ENCODE measurements at regions not wholly inside any gene's neighbourhood (a gene's known extent, or its start where the extent isn't known, plus 50 kb on each side); places are given as distances from the start of the nearest gene placed in this dataset.

- TF ChIP-seq CTCF (conservative IDR thresholded peaks at IDR 0.05; ENCODE audit: low read depth): no peak
- CTCF ChIA-PET: no interaction called here
- H3K27ac ChIP-seq: no peak overlapping the region
- POLR2A ChIA-PET (ENCODE audit: low non-redundant PET): no interaction called here
- no peak for DNase-seq (ENCODE audit: low spot score)
These were observed 232.9 kb upstream of the ANKRD50 start for GRCh38 chr4:124945422-124945821.

- TF ChIP-seq CTCF (conservative IDR thresholded peaks at IDR 0.05; ENCODE audit: low read depth): no peak
- DNase-seq (ENCODE audit: low spot score): no peak
- H3K27ac ChIP-seq: peak overlapping the region; percentile 72
- CTCF ChIA-PET: interaction anchor here (0.6 to 0.8 kb wide), 3 partner anchors 27 to 288 kb away, joined by 3 read pairs; no protein-coding TSS in a partner anchor
- POLR2A ChIA-PET (ENCODE audit: low non-redundant PET): no interaction called here
These were observed 231.4 kb upstream of the ANKRD50 start for GRCh38 chr4:124943938-124944337.

GRCh38 chr4:124943145-124943889, 230.8 kb upstream of the ANKRD50 start:
- H3K27ac ChIP-seq: peak overlapping the region; percentile 72
- DNase-seq (ENCODE audit: low spot score): peak; percentile 51
- ChIA-PET POLR2A (ENCODE audit: low non-redundant PET) (no interaction called here), CTCF (no interaction called here)
- TF ChIP-seq CTCF (conservative IDR thresholded peaks at IDR 0.05; ENCODE audit: low read depth): no peak

DNA sequence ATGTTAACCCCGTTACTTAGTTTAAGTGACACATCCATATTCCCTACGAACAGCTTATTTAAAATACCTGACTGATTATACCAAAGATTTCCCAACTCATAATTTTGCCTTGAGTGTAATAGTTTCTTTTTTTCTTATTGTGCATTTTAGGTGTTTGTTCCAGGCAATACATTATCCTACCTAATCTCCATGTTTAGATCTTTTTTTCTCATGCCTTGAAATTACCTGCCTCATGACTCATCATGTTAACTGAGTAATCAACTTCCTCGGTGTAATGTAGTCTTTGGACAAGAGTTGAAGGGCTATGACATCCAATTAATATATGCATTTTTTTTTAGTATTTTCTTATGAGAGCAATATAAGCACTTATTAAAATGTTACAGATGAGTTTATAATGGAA, 228.7 kb upstream of the ANKRD50 start:
- peak; percentile 48 for DNase-seq (ENCODE audit: low spot score)
- ChIA-PET CTCF (interaction anchor here (0.6 to 0.7 kb wide), 3 partner anchors 35 to 132 kb away, joined by 3 to 4 read pairs (median 3); no protein-coding TSS in a partner anchor), POLR2A (ENCODE audit: low non-redundant PET) (no interaction called here)
- H3K27ac ChIP-seq: no peak overlapping the region
- TF ChIP-seq CTCF (conservative IDR thresholded peaks at IDR 0.05; ENCODE audit: low read depth): no peak

DNA sequence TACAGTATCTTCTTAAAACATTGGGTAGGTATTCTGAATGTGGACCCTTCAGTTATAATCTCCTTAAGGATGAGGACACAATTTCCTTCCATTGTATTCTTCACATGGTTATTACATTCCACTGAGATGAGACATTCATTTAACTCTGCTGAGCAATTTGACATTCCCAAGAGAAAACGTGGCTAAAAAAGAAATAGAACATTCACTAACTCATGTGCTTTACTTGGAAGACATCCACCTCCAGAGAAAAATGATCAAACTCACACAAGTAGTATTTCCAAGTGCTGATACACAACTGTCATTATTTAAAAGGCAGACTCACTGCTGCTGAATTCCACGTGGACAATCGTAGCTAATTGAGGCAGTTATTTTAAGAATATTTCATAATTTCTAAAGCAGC, 227.9 kb upstream of the ANKRD50 start:
- no peak for TF ChIP-seq CTCF (conservative IDR thresholded peaks at IDR 0.05; ENCODE audit: low read depth)
- peak; percentile 57 for DNase-seq (ENCODE audit: low spot score)
- H3K27ac ChIP-seq: no peak overlapping the region
- POLR2A ChIA-PET (ENCODE audit: low non-redundant PET): no interaction called here
- CTCF ChIA-PET: interaction anchor here (0.6 kb wide), 1 partner anchor 133 kb away, joined by 3 read pairs; no protein-coding TSS in a partner anchor

- peak; percentile 11 for DNase-seq (ENCODE audit: low spot score)
- H3K27ac ChIP-seq: no peak overlapping the region
- no peak for TF ChIP-seq CTCF (conservative IDR thresholded peaks at IDR 0.05; ENCODE audit: low read depth)
- POLR2A ChIA-PET (ENCODE audit: low non-redundant PET): no interaction called here
- CTCF ChIA-PET: no interaction called here
These were observed 227.4 kb upstream of the ANKRD50 start for GRCh38 chr4:124939908-124940307.

Measured in RWPE1 (cell line).